ENCODE measurements at regions not wholly inside any gene's neighbourhood (a gene's known extent, or its start where the extent isn't known, plus 50 kb on each side); places are given as distances from the start of the nearest gene placed in this dataset.

GRCh38 chr3:168325684-168326083 is 230.0 kb upstream of the GOLIM4 start:
- no peaks in the 10 kb centered on the region for H3K4me1 ChIP-seq (ENCODE audit: insufficient read depth, low read length)
- no peaks in the 10 kb centered on the region for H3K27me3 ChIP-seq (ENCODE audit: control insufficient read depth in 1 of 2, insufficient read depth in 2 of 2, low read length in 2 of 2)
- no peak overlapping the region for H3K4me3 ChIP-seq (ENCODE audit: low read depth in 1 of 2, low read length in 2 of 2)
- no peak overlapping the region for H3K9ac ChIP-seq (ENCODE audit: low read length)
- no peaks in the 10 kb centered on the region for H3K9me3 ChIP-seq (ENCODE audit: low read length)
- H3K27ac ChIP-seq (ENCODE audit: low read depth, low read length), result no peak overlapping the region
- H3K36me3 ChIP-seq (ENCODE audit: insufficient read depth, low read length), result no peaks in the 10 kb centered on the region

- Histone ChIP-seq H3K4me3 (ENCODE audit: low read depth in 1 of 2, low read length in 2 of 2) (no peak overlapping the region), H3K27ac (ENCODE audit: low read depth, low read length) (no peak overlapping the region), H3K27me3 (ENCODE audit: control insufficient read depth in 1 of 2, insufficient read depth in 2 of 2, low read length in 2 of 2) (no peaks in the 10 kb centered on the region), H3K9me3 (ENCODE audit: low read length) (no peaks in the 10 kb centered on the region), H3K36me3 (ENCODE audit: insufficient read depth, low read length) (no peaks in the 10 kb centered on the region), H3K9ac (ENCODE audit: low read length) (no peak overlapping the region), H3K4me1 (ENCODE audit: insufficient read depth, low read length) (no peaks in the 10 kb centered on the region)
Observed at GRCh38 chr3:168322941-168323340, 227.2 kb upstream of the GOLIM4 start.

GRCh38 chr3:168314166-168314565 is 218.4 kb upstream of the GOLIM4 start:
- no peaks in the 10 kb centered on the region for H3K36me3 ChIP-seq (ENCODE audit: insufficient read depth, low read length)
- H3K9me3 ChIP-seq (ENCODE audit: low read length), result no peaks in the 10 kb centered on the region
- H3K4me3 ChIP-seq (ENCODE audit: low read depth in 1 of 2, low read length in 2 of 2), result no peak overlapping the region
- no peak overlapping the region for H3K9ac ChIP-seq (ENCODE audit: low read length)
- H3K27ac ChIP-seq (ENCODE audit: low read depth, low read length), result no peak overlapping the region
- no peaks in the 10 kb centered on the region for H3K4me1 ChIP-seq (ENCODE audit: insufficient read depth, low read length)
- no peaks in the 10 kb centered on the region for H3K27me3 ChIP-seq (ENCODE audit: control insufficient read depth in 1 of 2, insufficient read depth in 2 of 2, low read length in 2 of 2)

GRCh38 chr3:168312984-168313383 is 217.3 kb upstream of the GOLIM4 start:
- Histone ChIP-seq H3K9me3 (ENCODE audit: low read length) (no peaks in the 10 kb centered on the region), H3K4me3 (ENCODE audit: low read depth in 1 of 2, low read length in 2 of 2) (no peak overlapping the region), H3K27me3 (ENCODE audit: control insufficient read depth in 1 of 2, insufficient read depth in 2 of 2, low read length in 2 of 2) (no peaks in the 10 kb centered on the region), H3K36me3 (ENCODE audit: insufficient read depth, low read length) (no peaks in the 10 kb centered on the region), H3K4me1 (ENCODE audit: insufficient read depth, low read length) (no peaks in the 10 kb centered on the region), H3K9ac (ENCODE audit: low read length) (no peak overlapping the region), H3K27ac (ENCODE audit: low read depth, low read length) (no peak overlapping the region)

- H3K4me3 ChIP-seq (ENCODE audit: low read depth in 1 of 2, low read length in 2 of 2), result no peak overlapping the region
- no peak overlapping the region for H3K9ac ChIP-seq (ENCODE audit: low read length)
- H3K36me3 ChIP-seq (ENCODE audit: insufficient read depth, low read length), result no peaks in the 10 kb centered on the region
- no peaks in the 10 kb centered on the region for H3K4me1 ChIP-seq (ENCODE audit: insufficient read depth, low read length)
- H3K27me3 ChIP-seq (ENCODE audit: control insufficient read depth in 1 of 2, insufficient read depth in 2 of 2, low read length in 2 of 2), result no peaks in the 10 kb centered on the region
- no peaks in the 10 kb centered on the region for H3K9me3 ChIP-seq (ENCODE audit: low read length)
- H3K27ac ChIP-seq (ENCODE audit: low read depth, low read length), result no peak overlapping the region
Observed at GRCh38 chr3:168307893-168308292, 212.2 kb upstream of the GOLIM4 start.

- H3K9ac ChIP-seq (ENCODE audit: low read length), result no peak overlapping the region
- H3K27ac ChIP-seq (ENCODE audit: low read depth, low read length), result no peak overlapping the region
- H3K4me3 ChIP-seq (ENCODE audit: low read depth in 1 of 2, low read length in 2 of 2), result no peak overlapping the region
- no peaks in the 10 kb centered on the region for H3K9me3 ChIP-seq (ENCODE audit: low read length)
- no peaks in the 10 kb centered on the region for H3K36me3 ChIP-seq (ENCODE audit: insufficient read depth, low read length)
- H3K27me3 ChIP-seq (ENCODE audit: control insufficient read depth in 1 of 2, insufficient read depth in 2 of 2, low read length in 2 of 2), result no peaks in the 10 kb centered on the region
- H3K4me1 ChIP-seq (ENCODE audit: insufficient read depth, low read length), result no peaks in the 10 kb centered on the region
Observed at GRCh38 chr3:168295027-168295426, 199.3 kb upstream of the GOLIM4 start.

- Histone ChIP-seq H3K9ac (ENCODE audit: low read length) (no peak overlapping the region), H3K27me3 (ENCODE audit: control insufficient read depth in 1 of 2, insufficient read depth in 2 of 2, low read length in 2 of 2) (no peaks in the 10 kb centered on the region)
Observed at GRCh38 chr3:168292296-168292695, 196.6 kb upstream of the GOLIM4 start.

GRCh38 chr3:168289471-168290008 is 193.8 kb upstream of the GOLIM4 start:
- Histone ChIP-seq H3K4me1 (ENCODE audit: insufficient read depth, low read length) (no peaks in the 10 kb centered on the region), H3K9me3 (ENCODE audit: low read length) (no peaks in the 10 kb centered on the region), H3K9ac (ENCODE audit: low read length) (no peak overlapping the region), H3K36me3 (ENCODE audit: insufficient read depth, low read length) (no peaks in the 10 kb centered on the region), H3K4me3 (ENCODE audit: low read depth in 1 of 2, low read length in 2 of 2) (no peak overlapping the region), H3K27ac (ENCODE audit: low read depth, low read length) (no peak overlapping the region), H3K27me3 (ENCODE audit: control insufficient read depth in 1 of 2, insufficient read depth in 2 of 2, low read length in 2 of 2) (no peaks in the 10 kb centered on the region)

More at GRCh38 chr3:168292296-168292695, 196.6 kb upstream of the GOLIM4 start:
- Histone ChIP-seq H3K36me3 (ENCODE audit: insufficient read depth, low read length) (no peaks in the 10 kb centered on the region), H3K27ac (ENCODE audit: low read depth, low read length) (no peak overlapping the region), H3K4me3 (ENCODE audit: low read depth in 1 of 2, low read length in 2 of 2) (no peak overlapping the region), H3K9me3 (ENCODE audit: low read length) (no peaks in the 10 kb centered on the region), H3K4me1 (ENCODE audit: insufficient read depth, low read length) (no peaks in the 10 kb centered on the region)

- Histone ChIP-seq H3K4me1 (ENCODE audit: insufficient read depth, low read length) (no peaks in the 10 kb centered on the region), H3K27ac (ENCODE audit: low read depth, low read length) (no peak overlapping the region), H3K4me3 (ENCODE audit: low read depth in 1 of 2, low read length in 2 of 2) (no peak overlapping the region), H3K36me3 (ENCODE audit: insufficient read depth, low read length) (no peaks in the 10 kb centered on the region), H3K9ac (ENCODE audit: low read length) (no peak overlapping the region), H3K9me3 (ENCODE audit: low read length) (no peaks in the 10 kb centered on the region), H3K27me3 (ENCODE audit: control insufficient read depth in 1 of 2, insufficient read depth in 2 of 2, low read length in 2 of 2) (no peaks in the 10 kb centered on the region)
Observed at GRCh38 chr3:168288511-168289401, 193.0 kb upstream of the GOLIM4 start.

- Histone ChIP-seq H3K36me3 (ENCODE audit: insufficient read depth, low read length) (no peaks in the 10 kb centered on the region), H3K4me3 (ENCODE audit: low read depth in 1 of 2, low read length in 2 of 2) (no peak overlapping the region), H3K9me3 (ENCODE audit: low read length) (no peaks in the 10 kb centered on the region), H3K27ac (ENCODE audit: low read depth, low read length) (no peak overlapping the region), H3K9ac (ENCODE audit: low read length) (no peak overlapping the region), H3K27me3 (ENCODE audit: control insufficient read depth in 1 of 2, insufficient read depth in 2 of 2, low read length in 2 of 2) (no peaks in the 10 kb centered on the region), H3K4me1 (ENCODE audit: insufficient read depth, low read length) (no peaks in the 10 kb centered on the region)
Observed at GRCh38 chr3:168285506-168285905, 189.8 kb upstream of the GOLIM4 start.

- no peak overlapping the region for H3K27ac ChIP-seq (ENCODE audit: low read depth, low read length)
- no peaks in the 10 kb centered on the region for H3K9me3 ChIP-seq (ENCODE audit: low read length)
Observed at GRCh38 chr3:168284728-168285127, 189.0 kb upstream of the GOLIM4 start.

GRCh38 chr3:168275662-168276061 is 179.9 kb upstream of the GOLIM4 start:
- H3K36me3 ChIP-seq (ENCODE audit: insufficient read depth, low read length), result no peaks in the 10 kb centered on the region
- H3K27ac ChIP-seq (ENCODE audit: low read depth, low read length), result no peak overlapping the region
- no peak overlapping the region for H3K4me3 ChIP-seq (ENCODE audit: low read depth in 1 of 2, low read length in 2 of 2)
- H3K4me1 ChIP-seq (ENCODE audit: insufficient read depth, low read length), result no peaks in the 10 kb centered on the region
- no peak overlapping the region for H3K9ac ChIP-seq (ENCODE audit: low read length)
- no peaks in the 10 kb centered on the region for H3K27me3 ChIP-seq (ENCODE audit: control insufficient read depth in 1 of 2, insufficient read depth in 2 of 2, low read length in 2 of 2)
- H3K9me3 ChIP-seq (ENCODE audit: low read length), result no peaks in the 10 kb centered on the region

More at GRCh38 chr3:168284728-168285127, 189.0 kb upstream of the GOLIM4 start:
- H3K27me3 ChIP-seq (ENCODE audit: control insufficient read depth in 1 of 2, insufficient read depth in 2 of 2, low read length in 2 of 2), result no peaks in the 10 kb centered on the region
- H3K4me1 ChIP-seq (ENCODE audit: insufficient read depth, low read length), result no peaks in the 10 kb centered on the region
- H3K36me3 ChIP-seq (ENCODE audit: insufficient read depth, low read length), result no peaks in the 10 kb centered on the region
- no peak overlapping the region for H3K4me3 ChIP-seq (ENCODE audit: low read depth in 1 of 2, low read length in 2 of 2)
- no peak overlapping the region for H3K9ac ChIP-seq (ENCODE audit: low read length)
